ENCODE measurements at regions not wholly inside any gene's neighbourhood (a gene's known extent, or its start where the extent isn't known, plus 50 kb on each side); places are given as distances from the start of the nearest gene placed in this dataset.
"Not testable (repeated sequence)": the region's sequence is repeated elsewhere in the genome, so short reads cannot be mapped to it uniquely, and the experiment has no call there.

- DNase-seq, result no peak
Measured at GRCh38 chr4:31682796-31683195, 962.6 kb downstream of the PCDH7 start.

GRCh38 chr4:31687717-31688342, 967.7 kb downstream of the PCDH7 start:
- DNase-seq, result no peak

DNA sequence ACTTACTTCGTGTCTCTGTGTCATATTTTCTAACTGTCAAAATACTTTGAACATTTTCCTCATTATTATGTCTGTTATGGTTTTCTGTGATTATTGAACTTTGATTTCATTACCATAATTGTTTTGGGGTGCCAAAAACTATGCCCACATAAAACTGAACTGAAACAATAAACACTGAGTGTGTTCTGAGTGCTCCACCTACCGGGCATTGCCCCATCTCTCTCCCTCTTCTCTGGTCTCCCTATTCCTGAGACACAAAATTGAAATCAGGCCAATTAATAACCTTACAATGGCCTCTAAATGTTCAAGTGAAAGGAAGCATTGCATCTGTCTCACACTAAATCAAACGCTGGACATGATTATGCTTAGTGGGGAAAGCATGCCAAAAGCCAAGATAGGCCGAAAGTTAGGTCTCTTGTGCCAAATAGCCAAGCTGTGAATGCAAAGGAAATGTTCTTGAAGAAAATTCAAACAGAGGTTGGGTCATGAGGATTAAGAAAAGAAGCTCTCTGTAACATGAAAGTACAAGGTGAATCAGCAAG, 972.3 kb downstream of the PCDH7 start:
- no peak for DNase-seq

- no peak for DNase-seq
Measured at GRCh38 chr4:31701256-31701655, 981.1 kb downstream of the PCDH7 start.

GRCh38 chr4:31702326-31702725, 982.2 kb downstream of the PCDH7 start:
- no peak for DNase-seq

DNA sequence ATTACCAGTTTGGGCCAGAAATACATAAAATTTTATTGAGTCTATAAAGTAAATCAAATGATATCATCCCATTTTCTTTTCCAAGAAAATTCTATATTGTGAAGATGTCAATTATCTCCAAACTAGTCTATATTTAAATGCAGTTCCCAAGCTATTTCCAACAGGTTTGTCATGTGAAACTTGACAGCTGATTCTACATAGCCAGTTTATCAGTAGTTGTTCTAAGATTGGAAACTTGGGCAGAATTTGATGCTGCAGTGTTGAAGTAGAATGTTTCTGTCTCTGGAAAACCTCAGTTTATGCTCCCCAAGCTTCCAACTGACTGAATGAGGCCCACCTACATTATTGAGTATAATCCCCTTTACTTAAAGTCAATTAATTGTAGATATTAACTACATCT, 994.1 kb downstream of the PCDH7 start:
- no peak for DNase-seq

DNA sequence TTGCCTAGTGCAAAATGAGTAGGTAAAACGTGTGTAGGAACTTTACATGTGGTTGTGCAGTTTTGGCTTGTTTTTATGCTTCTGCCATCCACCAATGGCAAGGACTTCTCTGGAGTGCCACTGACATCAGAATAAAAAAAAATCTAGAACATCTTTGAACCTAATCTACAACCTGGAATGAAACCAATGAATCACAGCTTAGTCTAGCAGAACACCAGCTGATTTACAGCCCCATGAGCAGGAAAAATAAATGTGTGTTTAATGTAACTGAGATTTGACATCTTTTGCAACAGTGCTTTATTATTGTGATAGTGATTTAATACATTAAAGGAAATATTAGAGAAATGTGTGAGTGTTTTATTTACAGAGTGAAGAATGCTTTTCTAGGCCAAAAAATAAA, 995.1 kb downstream of the PCDH7 start:
- no peak for DNase-seq

- DNase-seq, result no peak
Measured at GRCh38 chr4:31727030-31727429, 1006.9 kb downstream of the PCDH7 start.

GRCh38 chr4:31735004-31735403, 1014.8 kb downstream of the PCDH7 start:
- DNase-seq, result no peak

DNA sequence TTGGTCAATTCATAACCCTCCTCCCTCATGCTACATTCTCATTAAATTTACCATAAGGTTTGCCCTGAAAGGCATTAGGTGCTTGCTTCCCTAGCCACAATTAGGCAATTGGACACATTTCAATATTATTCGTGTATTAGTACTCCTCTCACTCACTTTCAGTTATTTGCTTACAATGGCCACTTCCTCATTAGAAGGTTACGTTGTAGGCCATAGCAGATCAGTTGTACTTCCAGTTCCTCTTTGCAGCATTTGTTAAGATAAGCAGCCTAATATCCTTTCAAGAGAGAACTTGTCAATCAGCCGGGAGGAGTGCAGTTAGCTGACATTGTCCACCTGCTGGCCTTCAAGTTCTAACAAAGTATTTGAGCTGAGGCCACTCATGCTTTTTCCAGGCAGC, 1017.2 kb downstream of the PCDH7 start:
- DNase-seq, result no peak

GRCh38 chr4:31741326-31741725, 1021.2 kb downstream of the PCDH7 start:
- DNase-seq, result no peak

DNA sequence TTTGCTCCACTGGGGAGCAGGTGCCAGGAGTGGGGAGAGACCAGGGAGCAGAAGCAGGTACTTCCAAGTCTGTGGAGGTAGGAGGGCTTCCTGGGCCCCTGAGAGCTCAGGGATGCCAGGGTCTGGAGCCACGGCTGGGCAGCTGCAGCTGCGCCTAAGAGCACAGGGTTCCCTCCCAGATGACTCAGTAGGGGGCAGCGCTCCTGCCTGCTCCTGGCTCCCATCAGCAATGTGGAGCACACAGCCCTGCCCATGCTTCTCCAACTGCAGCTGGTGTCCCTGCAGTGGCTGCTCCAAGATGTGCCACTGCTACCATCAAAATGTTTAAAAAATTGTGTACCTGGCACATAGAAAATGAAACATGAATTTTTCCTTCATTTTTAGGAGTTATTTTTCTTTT, 1028.2 kb downstream of the PCDH7 start:
- DNase-seq, result no peak

DNA sequence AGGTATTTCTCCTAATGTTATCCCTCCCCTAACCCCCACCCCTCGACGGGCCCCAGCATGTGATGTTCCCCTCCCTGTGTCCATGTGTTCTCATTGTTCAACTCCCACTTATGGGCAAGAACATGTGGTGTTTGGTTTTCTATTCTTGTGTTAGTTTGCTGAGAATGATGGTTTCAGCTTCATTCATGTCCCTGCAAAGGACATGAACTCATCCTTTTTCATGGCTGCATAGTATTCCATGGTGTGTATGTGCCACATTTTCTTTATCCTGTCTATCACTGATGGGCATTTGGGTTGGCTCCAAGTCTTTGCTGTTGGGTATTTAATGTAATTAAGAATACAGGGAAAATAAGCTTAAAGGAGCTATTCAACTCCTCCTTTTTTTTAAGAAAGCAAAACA, 1030.4 kb downstream of the PCDH7 start:
- not testable (repeated sequence) for DNase-seq

DNA sequence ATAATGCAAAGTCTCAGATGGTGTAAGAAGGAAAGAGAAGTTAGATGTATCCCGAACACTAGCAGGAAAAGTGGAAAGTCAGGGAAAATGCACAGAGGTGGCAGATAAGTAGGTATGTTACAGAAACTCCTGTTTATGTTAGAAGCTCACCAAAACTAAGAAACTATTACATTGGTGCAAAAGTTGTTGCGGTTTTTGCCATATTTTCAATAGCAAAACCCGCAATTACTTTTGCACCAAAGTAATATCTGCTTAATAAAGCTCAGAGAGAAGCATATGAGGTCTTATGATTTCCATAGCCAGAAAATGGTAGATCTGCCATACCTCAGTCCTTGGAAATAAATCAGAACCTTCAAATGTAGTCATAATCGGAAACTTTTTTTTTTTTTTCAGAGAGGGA, 1035.6 kb downstream of the PCDH7 start:
- DNase-seq, result no peak

DNA sequence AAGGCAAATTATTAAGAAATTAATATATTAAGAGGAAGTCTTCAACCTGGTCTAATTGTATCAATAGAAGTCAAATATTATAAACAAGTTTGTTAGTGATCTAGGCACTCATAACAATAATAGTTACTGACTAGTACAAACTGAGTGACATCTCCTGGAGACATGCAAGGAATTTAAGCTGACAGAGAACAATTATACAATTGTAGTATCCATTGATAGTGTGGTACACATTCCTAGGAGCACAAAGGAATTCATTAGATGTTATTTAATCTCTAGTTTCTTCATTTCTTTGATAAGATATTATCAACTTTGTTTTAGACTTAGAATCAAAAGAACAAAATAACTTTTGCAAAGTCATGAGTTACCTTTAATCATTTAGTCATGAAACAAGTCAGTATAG, 1048.6 kb downstream of the PCDH7 start:
- no peak for DNase-seq

DNA sequence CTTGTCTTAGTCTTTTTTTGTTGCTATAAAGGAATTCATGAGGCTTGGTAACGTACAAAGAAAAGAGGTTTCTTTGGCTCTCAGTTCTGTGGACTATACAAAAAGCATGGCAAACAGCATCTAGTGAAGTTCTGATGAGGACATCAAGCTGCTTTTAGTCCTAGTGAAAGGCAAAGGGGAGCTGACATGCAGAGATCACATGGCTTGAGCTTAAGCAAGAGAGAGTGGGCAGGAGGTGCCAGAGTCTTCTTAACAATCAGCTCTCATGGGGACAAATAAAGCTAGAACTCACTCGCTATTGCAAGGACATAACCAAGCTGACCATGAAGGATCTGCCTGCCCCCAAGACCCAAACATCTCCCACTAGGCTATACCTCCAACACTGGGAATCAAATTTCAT, 1063.1 kb downstream of the PCDH7 start:
- no peak for DNase-seq

DNA sequence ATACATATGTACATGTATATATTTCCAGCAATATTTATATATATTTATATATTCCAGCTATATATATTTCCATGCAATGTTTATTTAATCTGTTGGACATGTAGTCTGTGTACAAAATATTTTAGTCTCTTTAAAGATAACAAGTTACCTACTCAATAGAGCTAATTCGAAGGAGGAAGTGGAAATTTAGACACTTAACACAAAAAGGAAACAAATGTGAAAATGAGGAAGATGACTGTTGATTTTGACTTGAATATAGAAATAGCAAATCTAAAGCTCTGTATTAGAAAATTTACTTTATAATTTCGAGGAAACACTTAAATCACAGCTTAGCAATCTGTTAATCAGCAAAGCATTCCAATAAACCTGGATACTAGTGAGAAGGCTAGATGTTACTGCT, 1064.4 kb downstream of the PCDH7 start:
- DNase-seq, result no peak

DNA sequence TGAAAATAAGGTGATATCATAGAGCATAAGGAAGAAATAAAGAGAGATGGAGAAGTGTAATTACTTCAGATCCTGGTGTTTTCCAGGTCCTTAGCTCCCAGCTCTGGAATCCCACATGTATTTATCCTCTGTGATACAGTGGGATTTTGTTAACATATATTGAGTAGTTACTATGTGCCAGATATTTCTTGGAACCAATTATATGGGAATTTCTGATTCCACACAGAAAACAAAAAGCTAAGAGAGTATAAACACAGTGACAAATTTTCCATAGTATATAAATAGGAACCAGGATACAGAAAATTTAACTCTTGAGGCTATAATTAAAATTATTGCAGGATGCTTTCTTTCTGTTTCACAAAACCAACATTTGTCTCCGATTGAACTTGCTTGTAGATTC, 1067.5 kb downstream of the PCDH7 start:
- DNase-seq, result no peak

- no peak for DNase-seq
Measured at GRCh38 chr4:31788676-31789075, 1068.5 kb downstream of the PCDH7 start.

- no peak for DNase-seq
Measured at GRCh38 chr4:31791666-31792065, 1071.5 kb downstream of the PCDH7 start.

GRCh38 chr4:31793907-31794306, 1073.7 kb downstream of the PCDH7 start:
- no peak for DNase-seq

GRCh38 chr4:31797052-31797451, 1076.9 kb downstream of the PCDH7 start:
- not testable (repeated sequence) for DNase-seq

- no peak for DNase-seq
Measured at GRCh38 chr4:31803526-31804195, 1083.5 kb downstream of the PCDH7 start.

- no peak for DNase-seq
Measured at GRCh38 chr4:31807036-31807435, 1086.9 kb downstream of the PCDH7 start.

GRCh38 chr4:31844350-31844749, 1124.2 kb downstream of the PCDH7 start:
- no peak for DNase-seq

Measured in GOT3 (cell line).